ENCODE measurements at regions not wholly inside any gene's neighbourhood (a gene's known extent, or its start where the extent isn't known, plus 50 kb on each side); places are given as distances from the start of the nearest gene placed in this dataset.
A peak's percentile ranks its signal among the peaks of the same experiment; 100 is the strongest.

- 0 out of 2 replicates have a peak, but pooled peaks have one; percentile 19 for TF ChIP-seq ZBTB12 (CRISPR knock-in tag; IDR thresholded peaks at IDR 0.05)
- no peak for TF ChIP-seq KAT8 (IDR thresholded peaks at IDR 0.05; ENCODE audit: low read depth)
- TF ChIP-seq HINFP (tag; conservative IDR thresholded peaks at IDR 0.05; ENCODE audit: low read depth) = peak; percentile 56; the same call in 1 of the 2 replicates
- no peak for TF ChIP-seq BRF1 (IDR thresholded peaks at IDR 0.05; ENCODE audit: borderline replicate concordance, extremely low read depth, insufficient read length)
- no peak for TF ChIP-seq LEF1 (IDR thresholded peaks at IDR 0.05)
- TF ChIP-seq POU5F1 (IDR thresholded peaks at IDR 0.05; ENCODE audit: borderline replicate concordance, low read depth, low read length, partially characterized antibody) = no peak
- 0 out of 4 replicates have a peak, but pooled peaks of 1 of the 2 experiments have one; percentile 25 for TF ChIP-seq MAZ (CRISPR knock-in tag; conservative IDR thresholded peaks at IDR 0.05 in 1 of 2, IDR thresholded peaks at IDR 0.05 in 1 of 2)
- TF ChIP-seq SFPQ (IDR thresholded peaks at IDR 0.05; ENCODE audit: low read depth, low read length) = no peak
- no peak for TF ChIP-seq E2F6 (IDR thresholded peaks at IDR 0.05; ENCODE audit: borderline replicate concordance in 1 of 2, extremely low read depth in 1 of 2, insufficient read depth in 1 of 2, insufficient read length in 1 of 2, low read depth in 1 of 2, low read length in 1 of 2, poor library complexity in 1 of 2, severe bottlenecking in 1 of 2)
- TF ChIP-seq RNF219 (CRISPR knock-in tag; IDR thresholded peaks at IDR 0.05) = 0 out of 2 replicates have a peak, but pooled peaks have one; percentile 46
- TF ChIP-seq ATF4 (CRISPR knock-in tag; IDR thresholded peaks at IDR 0.05) = no peak
- TF ChIP-seq ZNF184 (CRISPR knock-in tag; IDR thresholded peaks at IDR 0.05) = no peak
- TF ChIP-seq KLF6 (CRISPR knock-in tag; IDR thresholded peaks at IDR 0.05; ENCODE audit: borderline replicate concordance) = peak; percentile 79; the same call in 1 of the 2 replicates
- no peak for TF ChIP-seq NR2F6 (CRISPR knock-in tag; IDR thresholded peaks at IDR 0.05)
- no peak for TF ChIP-seq SRSF7 (optimal IDR thresholded peaks at IDR 0.05; ENCODE audit: low read depth, low read length)
- peak; percentile 26; the same call in 1 of the 2 replicates for TF ChIP-seq SOX6 (IDR thresholded peaks at IDR 0.05)
Observed at GRCh38 chr18:8933714-8934284, 168.7 kb upstream of the NDUFV2 start (continued).

All from K562 (cell line).